ENCODE measurements at regions not wholly inside any gene's neighbourhood (a gene's known extent, or its start where the extent isn't known, plus 50 kb on each side); places are given as distances from the start of the nearest gene placed in this dataset.

GRCh38 chr2:152240559-152241231 lies 65.1 kb upstream of the STAM2 start:
- TF ChIP-seq CTCF (IDR thresholded peaks at IDR 0.05; ENCODE audit: insufficient read depth, low read depth, low read length), result no peak
- ChIA-PET CTCF (interaction anchor here (0.6 kb wide), 1 partner anchor 12 kb away, joined by 3 read pairs; no protein-coding TSS in a partner anchor), POLR2A (no interaction called here)
- H3K36me3 ChIP-seq (ENCODE audit: control insufficient read depth, insufficient read depth, low read length), result no peaks in the 10 kb centered on the region
- H3K4me3 ChIP-seq (ENCODE audit: low read depth, low read length), result no peak overlapping the region
- peak; percentile 11 for DNase-seq (ENCODE audit: low read depth)
- H3K27me3 ChIP-seq (ENCODE audit: control insufficient read depth, insufficient read depth, low read length), result no peaks in the 10 kb centered on the region

- ChIA-PET CTCF (interaction anchor here (0.6 kb wide), 1 partner anchor 224 kb away, joined by 3 read pairs; no protein-coding TSS in a partner anchor), POLR2A (no interaction called here)
- Histone ChIP-seq H3K4me3 (ENCODE audit: low read depth, low read length) (no peak overlapping the region), H3K36me3 (ENCODE audit: control insufficient read depth, insufficient read depth, low read length) (no peaks in the 10 kb centered on the region), H3K27me3 (ENCODE audit: control insufficient read depth, insufficient read depth, low read length) (no peaks in the 10 kb centered on the region)
- DNase-seq (ENCODE audit: low read depth), result no peak
- TF ChIP-seq CTCF (IDR thresholded peaks at IDR 0.05; ENCODE audit: insufficient read depth, low read depth, low read length), result no peak
Observed at GRCh38 chr2:152241948-152242729, 66.6 kb upstream of the STAM2 start.

- ChIA-PET POLR2A (no interaction called here), CTCF (no interaction called here)
- DNase-seq (ENCODE audit: low read depth), result no peak
Observed at GRCh38 chr2:152242787-152243472, 67.4 kb upstream of the STAM2 start.

GRCh38 chr2:152243761-152244640 lies 68.4 kb upstream of the STAM2 start:
- no peaks in the 10 kb centered on the region for H3K36me3 ChIP-seq (ENCODE audit: control insufficient read depth, insufficient read depth, low read length)
- no peak for TF ChIP-seq CTCF (IDR thresholded peaks at IDR 0.05; ENCODE audit: insufficient read depth, low read depth, low read length)
- no peaks in the 10 kb centered on the region for H3K27me3 ChIP-seq (ENCODE audit: control insufficient read depth, insufficient read depth, low read length)
- H3K4me3 ChIP-seq (ENCODE audit: low read depth, low read length), result no peak overlapping the region
- POLR2A ChIA-PET, result no interaction called here
- CTCF ChIA-PET, result no interaction called here
- DNase-seq (ENCODE audit: low read depth), result no peak

More at GRCh38 chr2:152242787-152243472, 67.4 kb upstream of the STAM2 start:
- TF ChIP-seq CTCF (IDR thresholded peaks at IDR 0.05; ENCODE audit: insufficient read depth, low read depth, low read length), result no peak
- Histone ChIP-seq H3K27me3 (ENCODE audit: control insufficient read depth, insufficient read depth, low read length) (no peaks in the 10 kb centered on the region), H3K36me3 (ENCODE audit: control insufficient read depth, insufficient read depth, low read length) (no peaks in the 10 kb centered on the region), H3K4me3 (ENCODE audit: low read depth, low read length) (no peak overlapping the region)

Measured in BJ (cell line).